K562 (cell line): ENCODE measurements at regions not wholly inside any gene's neighbourhood (a gene's known extent, or its start where the extent isn't known, plus 50 kb on each side); places are given as distances from the start of the nearest gene placed in this dataset.
"Not testable (repeated sequence)": the region's sequence is repeated elsewhere in the genome, so short reads cannot be mapped to it uniquely, and the experiment has no call there.

Experiments used
- ATAC-seq: fragments of 200-7000 bp; cut with Tn5 transposase; 3 replicates; pipeline ENCODE4 v1.9.1; 2020; ENCODE audit warnings: moderate library complexity
- BruUV-seq: library from RNA; stranded (reverse); fragments of 400-500 nt; replicated peaks from 2 replicates; lab custom pipeline; 2021; lab: Mats Ljungman, UMichigan
- CTCF ChIA-PET: fragments of 300-600 bp; formaldehyde crosslinking; extraction: SDS; loops from one replicate; lab custom pipeline; 2021; ENCODE audit warnings: low intra/inter-chr PET ratio; lab: Yijun Ruan, JAX
- POLR2A ChIA-PET: fragments of 300-600, 350-650 bp; sonication (Branson Sonifier 250); formaldehyde crosslinking; extraction: SDS; loops from one replicate; lab custom pipeline; 2021; ENCODE audit warnings: antibody characterized with exemption, inconsistent platforms; lab: Yijun Ruan, JAX
- DNase-seq, 4 experiments: peaks; one replicate each; pipeline versions ENCODE4 v3.0.0 to v3.0.0-alpha.2; 2011 to 2018; ENCODE audit warnings: low spot score in 3 of 4, mixed read lengths in 3 of 4; ENCODE audit errors: extremely low read depth in 1 of 4
- FAIRE-seq: peaks from 2 replicates; lab custom pipeline; 2011; peaks lifted over from hg19 to GRCh38; lab: Jason Lieb, UNC
- H2AFZ ChIP-seq: 2 replicates; pipeline ENCODE4 v1.6.0; 2011; ENCODE audit warnings: low read depth, low read length, control low read depth, inconsistent platforms
- H3K27ac ChIP-seq: fragments of 200-600 bp; 3 replicates; pipeline ENCODE4 v1.8.0; 2011; ENCODE audit warnings: low read depth, mild to moderate bottlenecking, control low read depth, inconsistent platforms, low read length, moderate library complexity, mixed read lengths; ENCODE audit errors: extremely low read depth
- H3K27me3 ChIP-seq, 2 experiments: fragments of 300-600 bp in 1 of 2; 2 replicates in 1 of 2; 3 replicates in 1 of 2; pipeline versions ENCODE4 v1.6.0 to v1.8.0; 2011; ENCODE audit warnings: inconsistent platforms in 2 of 2, low read length in 2 of 2, mild to moderate bottlenecking in 1 of 2, mixed read lengths in 1 of 2, moderate library complexity in 1 of 2; ENCODE audit not compliant: control insufficient read depth in 2 of 2, insufficient read depth in 2 of 2
- H3K36me3 ChIP-seq: fragments of 300-600 bp; 3 replicates; pipeline ENCODE4 v1.8.0; 2011; ENCODE audit warnings: mild to moderate bottlenecking, low read length, inconsistent platforms; ENCODE audit not compliant: control insufficient read depth, insufficient read depth
- H3K4me1 ChIP-seq, 2 experiments: fragments of 200-600 bp in 1 of 2; replicated peaks in 1 of 2; 2 replicates in 1 of 2; 3 replicates in 1 of 2; pipeline versions ENCODE4 v1.5.1 to v1.8.0; 2011; ENCODE audit warnings: inconsistent platforms in 2 of 2, low read length in 2 of 2, mild to moderate bottlenecking in 1 of 2, mixed read lengths in 1 of 2, moderate library complexity in 1 of 2; ENCODE audit not compliant: control insufficient read depth in 2 of 2, insufficient read depth in 2 of 2
- H3K4me2 ChIP-seq: 2 replicates; pipeline ENCODE4 v1.6.1; 2011; ENCODE audit warnings: low read length, control low read depth, inconsistent platforms, mixed read lengths; ENCODE audit not compliant: insufficient read depth
- H3K4me3 ChIP-seq: fragments of 200-600 bp; sonication (generic), shearing (Covaris generic); 2 replicates; pipeline ENCODE4 v1.5.1; 2016; ENCODE audit warnings: control low read depth, inconsistent platforms
- H3K79me2 ChIP-seq: fragments of 200-600 bp; 3 replicates; pipeline ENCODE4 v1.8.0; 2011; ENCODE audit warnings: low read length, inconsistent platforms; ENCODE audit not compliant: control insufficient read depth, insufficient read depth
- H3K9ac ChIP-seq, 2 experiments: 2 replicates each; pipeline versions ENCODE4 v1.6.0 to v1.6.1; 2011; ENCODE audit warnings: low read depth in 2 of 2, low read length in 2 of 2, control low read depth in 1 of 2, inconsistent platforms in 1 of 2, mild to moderate bottlenecking in 1 of 2, mixed read lengths in 1 of 2; ENCODE audit not compliant: insufficient read depth in 1 of 2
- H3K9me1 ChIP-seq: one replicate; pipeline ENCODE4 v1.6.0; 2011; ENCODE audit warnings: inconsistent platforms, mild to moderate bottlenecking, low read length, moderate library complexity; ENCODE audit not compliant: control insufficient read depth, insufficient read depth
- H3K9me3 ChIP-seq: replicated peaks from 2 replicates; pipeline ENCODE4 v1.5.1; 2011; ENCODE audit warnings: low read depth, low read length, inconsistent platforms; ENCODE audit not compliant: control insufficient read depth, insufficient read depth
- H4K20me1 ChIP-seq: replicated peaks from 2 replicates; pipeline ENCODE4 v1.6.1; 2011; ENCODE audit warnings: low read length, inconsistent platforms, mixed read lengths; ENCODE audit not compliant: control insufficient read depth, insufficient read depth
- CHD7 ChIP-seq: fragments of 200-600 bp; sonication (generic); IDR thresholded peaks from one replicate; pipeline ENCODE4 v1.6.1; 2012; ENCODE audit warnings: mild to moderate bottlenecking, low read depth, low read length, inconsistent platforms
- FOXA3 ChIP-seq, 2 experiments: fragments of 450-650 bp in 1 of 2; sonication (generic) in 1 of 2; formaldehyde crosslinking; IDR thresholded peaks in 1 of 2; conservative IDR thresholded peaks in 1 of 2; 2 replicates each; pipeline versions ENCODE4 v1.4.0 to v1.8.0; 2020 to 2022; ENCODE audit warnings: mild to moderate bottlenecking in 2 of 2, missing genetic modification reagents in 1 of 2
- PCBP1 ChIP-seq: fragments of 200-400 bp; formaldehyde crosslinking; IDR thresholded peaks from 2 replicates; pipeline ENCODE4 v1.6.1; 2018; ENCODE audit warnings: mild to moderate bottlenecking, low read depth, low read length; ENCODE audit not compliant: poor library complexity, severe bottlenecking
- PRMT5 ChIP-seq: sonication (generic); formaldehyde crosslinking; IDR thresholded peaks from 2 replicates; pipeline ENCODE4 v1.5.0; 2020; ENCODE audit warnings: missing genetic modification reagents
- RBBP5 ChIP-seq: fragments of 200-600 bp; sonication (generic); IDR thresholded peaks from 2 replicates; pipeline ENCODE4 v1.6.1; 2012; ENCODE audit warnings: borderline replicate concordance, mild to moderate bottlenecking, low read length, control low read depth, inconsistent platforms; ENCODE audit not compliant: insufficient read depth, poor library complexity, severe bottlenecking
- RHOXF2B ChIP-seq: fragments of 250-450 bp; sonication (Bioruptor Pico); conservative IDR thresholded peaks from 2 replicates; pipeline ENCODE4 v1.5.1; 2021
- ZNF354B ChIP-seq: fragments of 250-450 bp; sonication (Bioruptor Pico); IDR thresholded peaks from 2 replicates; pipeline ENCODE4 v1.4.0; 2020
- WGBS: fragments of 100-300 bp; shearing (Covaris generic); methylation state at CpG from one replicate; pipeline ENCODE4 v1.1.6; 2016; ENCODE audit warnings: low coverage, mixed read lengths; ENCODE audit not compliant: insufficient coverage; ENCODE audit errors: missing lambda C conversion rate; 5-methylcytosine and 5-hydroxymethylcytosine counted together
- in situ Hi-C: fragments of 300-500 bp; cut with MboI; formaldehyde crosslinking; loops from 4 replicates; pipeline ENCODE4 v1.15.0; 2018; ENCODE audit warnings: inconsistent platforms, mixed read lengths
- intact Hi-C: fragments of 100-400 bp; cut with micrococcal nuclease; formaldehyde crosslinking; loops from 2 replicates; pipeline ENCODE4 v1.14.2; 2022

GRCh38 chr14:66330916-66331315, 155.3 kb upstream of the CCDC196 start (continued):
- TF ChIP-seq FOXA3 (CRISPR knock-in tag; conservative IDR thresholded peaks at IDR 0.05 in 1 of 2, IDR thresholded peaks at IDR 0.05 in 1 of 2) (no peak), RBBP5 (no peak), ZNF354B (no peak), CHD7 (no peak), RHOXF2B (CRISPR knock-in tag) (no peak), PRMT5 (CRISPR knock-in tag) (no peak), PCBP1 (no peak)

GRCh38 chr14:66333293-66333692, 152.9 kb upstream of the CCDC196 start:
- H4K20me1 ChIP-seq, H3K9me3 ChIP-seq, H3K9ac ChIP-seq, H3K4me3 ChIP-seq, H3K79me2 ChIP-seq, H3K27ac ChIP-seq, intact Hi-C loops, H3K9me1 ChIP-seq, DNase-seq, H3K36me3 ChIP-seq, BruUV-seq, FAIRE-seq, H3K27me3 ChIP-seq, in situ Hi-C loops, H3K4me2 ChIP-seq, H2AFZ ChIP-seq, POLR2A ChIA-PET, H3K4me1 ChIP-seq, CTCF ChIA-PET, ATAC-seq: not testable (repeated sequence)
- WGBS, result no CpG with 5 or more reads among the region's 3 CpGs
